ENCODE measurements at regions not wholly inside any gene's neighbourhood (a gene's known extent, or its start where the extent isn't known, plus 50 kb on each side); places are given as distances from the start of the nearest gene placed in this dataset.
A peak's percentile ranks its signal among the peaks of the same experiment; 100 is the strongest.

- no peak overlapping the region for H3K4me3 ChIP-seq (ENCODE audit: low read depth, low read length)
- peak; percentile 91 for TF ChIP-seq CTCF (IDR thresholded peaks at IDR 0.05; ENCODE audit: control insufficient read depth, extremely low read depth, insufficient read depth)
- DNase-seq (ENCODE audit: low read depth): peak; percentile 50
Measured at GRCh38 chr3:102673271-102674115, 238.7 kb downstream of the ZPLD1 start.

- no peak overlapping the region for H3K4me3 ChIP-seq (ENCODE audit: low read depth, low read length)
- TF ChIP-seq CTCF (IDR thresholded peaks at IDR 0.05; ENCODE audit: control insufficient read depth, extremely low read depth, insufficient read depth): no peak
Measured at GRCh38 chr3:102674284-102674683, 239.5 kb downstream of the ZPLD1 start.

GRCh38 chr3:102676424-102676823, 241.6 kb downstream of the ZPLD1 start:
- TF ChIP-seq CTCF (IDR thresholded peaks at IDR 0.05; ENCODE audit: control insufficient read depth, extremely low read depth, insufficient read depth): no peak
- DNase-seq (ENCODE audit: low read depth): no peak
- no peak overlapping the region for H3K4me3 ChIP-seq (ENCODE audit: low read depth, low read length)

More at GRCh38 chr3:102674284-102674683, 239.5 kb downstream of the ZPLD1 start:
- DNase-seq (ENCODE audit: low read depth): no peak

GRCh38 chr3:102682741-102683140, 247.9 kb downstream of the ZPLD1 start:
- no peak overlapping the region for H3K4me3 ChIP-seq (ENCODE audit: low read depth, low read length)
- no peak for TF ChIP-seq CTCF (IDR thresholded peaks at IDR 0.05; ENCODE audit: control insufficient read depth, extremely low read depth, insufficient read depth)
- no peak for DNase-seq (ENCODE audit: low read depth)

- no peak overlapping the region for H3K4me3 ChIP-seq (ENCODE audit: low read depth, low read length)
- no peak for DNase-seq (ENCODE audit: low read depth)
- no peak for TF ChIP-seq CTCF (IDR thresholded peaks at IDR 0.05; ENCODE audit: control insufficient read depth, extremely low read depth, insufficient read depth)
Measured at GRCh38 chr3:102686792-102687191, 252.0 kb downstream of the ZPLD1 start.

- no peak overlapping the region for H3K4me3 ChIP-seq (ENCODE audit: low read depth, low read length)
- TF ChIP-seq CTCF (IDR thresholded peaks at IDR 0.05; ENCODE audit: control insufficient read depth, extremely low read depth, insufficient read depth): no peak
- DNase-seq (ENCODE audit: low read depth): no peak
Measured at GRCh38 chr3:102687851-102688555, 253.2 kb downstream of the ZPLD1 start.
